Ammon's horn (tissue), 1 donor: ENCODE measurements at regions not wholly inside any gene's neighbourhood (a gene's known extent, or its start where the extent isn't known, plus 50 kb on each side); places are given as distances from the start of the nearest gene placed in this dataset.
A peak's percentile ranks its signal among the peaks of the same experiment; 100 is the strongest.
"Not testable (repeated sequence)": the region's sequence is repeated elsewhere in the genome, so short reads cannot be mapped to it uniquely, and the experiment has no call there.

Experiments
- DNase-seq: peaks from one replicate; pipeline ENCODE4 v3.0.0-alpha.2; 2016; ENCODE audit warnings: low spot score

- not testable (repeated sequence) for DNase-seq
Observed at GRCh38 chr11:100531290-100531689, 155.8 kb upstream of the ARHGAP42 start.

GRCh38 chr11:100536979-100537378 is 150.1 kb upstream of the ARHGAP42 start:
- DNase-seq: no peak

- DNase-seq: no peak
Observed at GRCh38 chr11:100543386-100543785, 143.7 kb upstream of the ARHGAP42 start.

- no peak for DNase-seq
Observed at GRCh38 chr11:100545556-100545955, 141.5 kb upstream of the ARHGAP42 start.

GRCh38 chr11:100545970-100546369 is 141.1 kb upstream of the ARHGAP42 start:
- no peak for DNase-seq

GRCh38 chr11:100546714-100547113 is 140.4 kb upstream of the ARHGAP42 start:
- DNase-seq: no peak

- DNase-seq: no peak
Observed at GRCh38 chr11:100550298-100550697, 136.8 kb upstream of the ARHGAP42 start.

GRCh38 chr11:100550912-100551632 is 136.0 kb upstream of the ARHGAP42 start:
- peak; percentile 31 for DNase-seq

GRCh38 chr11:100555931-100556330 is 131.2 kb upstream of the ARHGAP42 start:
- peak; percentile 59 for DNase-seq

- DNase-seq: no peak
Observed at GRCh38 chr11:100556781-100557180, 130.3 kb upstream of the ARHGAP42 start.

GRCh38 chr11:100557830-100558611 is 129.1 kb upstream of the ARHGAP42 start:
- DNase-seq: no peak

- DNase-seq: no peak
Observed at GRCh38 chr11:100560606-100561005, 126.5 kb upstream of the ARHGAP42 start.

- no peak for DNase-seq
Observed at GRCh38 chr11:100561323-100561722, 125.8 kb upstream of the ARHGAP42 start.

GRCh38 chr11:100562128-100562527 is 125.0 kb upstream of the ARHGAP42 start:
- peak; percentile 21 for DNase-seq

- no peak for DNase-seq
Observed at GRCh38 chr11:100563541-100564280, 123.4 kb upstream of the ARHGAP42 start.

- no peak for DNase-seq
Observed at GRCh38 chr11:100573911-100574513, 113.1 kb upstream of the ARHGAP42 start.

GRCh38 chr11:100574894-100575769 is 112.0 kb upstream of the ARHGAP42 start:
- DNase-seq: peak; percentile 62

- DNase-seq: peak; percentile 86
Observed at GRCh38 chr11:100575860-100576717, 111.0 kb upstream of the ARHGAP42 start.

- DNase-seq: no peak
Observed at GRCh38 chr11:100576718-100577021, 110.4 kb upstream of the ARHGAP42 start.

GRCh38 chr11:100578831-100579311 is 108.2 kb upstream of the ARHGAP42 start:
- no peak for DNase-seq
